GM19239 (cell line): ENCODE measurements at regions not wholly inside any gene's neighbourhood (a gene's known extent, or its start where the extent isn't known, plus 50 kb on each side); places are given as distances from the start of the nearest gene placed in this dataset.
"Not testable (repeated sequence)": the region's sequence is repeated elsewhere in the genome, so short reads cannot be mapped to it uniquely, and the experiment has no call there.

Experiments used
- DNase-seq: peaks from one replicate; pipeline ENCODE4 v3.0.0; 2011; ENCODE audit warnings: low spot score; ENCODE audit not compliant: insufficient read length
- FAIRE-seq: peaks from 2 replicates; lab custom pipeline; 2011; peaks lifted over from hg19 to GRCh38; lab: Jason Lieb, UNC

DNA sequence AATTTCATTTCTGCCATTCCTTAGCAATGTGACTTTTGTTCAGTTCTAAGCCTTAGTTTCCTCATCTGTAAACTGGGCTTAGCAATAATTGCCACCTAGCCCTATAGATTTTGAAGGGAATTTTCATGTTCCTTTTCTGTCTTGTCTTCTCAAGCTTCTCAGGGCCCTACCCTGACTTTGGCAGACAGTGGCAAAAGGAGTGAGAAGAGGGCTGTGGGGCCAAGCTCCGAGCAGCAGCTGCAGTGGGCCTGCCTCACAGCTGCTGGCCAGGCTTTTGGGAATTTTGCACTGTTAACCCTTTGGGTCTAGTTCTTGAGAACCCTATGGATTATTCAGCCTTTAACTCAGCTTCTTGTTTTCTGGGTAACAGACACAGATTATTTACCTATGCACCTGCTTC lies 67.6 kb upstream of the IGSF1 start:
- no peak for DNase-seq
- no peak for FAIRE-seq

DNA sequence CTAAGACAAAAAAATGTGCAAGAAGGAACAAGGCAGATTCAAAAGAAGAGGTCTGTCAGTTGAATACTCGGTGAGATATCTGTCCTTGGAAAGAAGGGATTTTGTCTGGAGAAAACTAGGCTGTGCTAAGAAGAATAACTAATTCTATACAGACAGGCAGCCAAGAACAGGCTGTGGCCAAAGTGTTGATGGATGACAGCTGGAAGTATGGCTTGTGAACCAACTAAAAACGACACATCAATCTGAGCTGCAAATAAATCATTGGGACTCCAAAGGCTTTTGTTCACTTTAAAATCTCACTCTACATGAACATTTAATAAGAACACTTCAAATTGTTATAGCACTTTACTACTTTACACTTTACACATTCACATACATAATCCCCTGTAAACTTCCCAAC lies 70.5 kb upstream of the IGSF1 start:
- FAIRE-seq (no peak), DNase-seq (no peak)

DNA sequence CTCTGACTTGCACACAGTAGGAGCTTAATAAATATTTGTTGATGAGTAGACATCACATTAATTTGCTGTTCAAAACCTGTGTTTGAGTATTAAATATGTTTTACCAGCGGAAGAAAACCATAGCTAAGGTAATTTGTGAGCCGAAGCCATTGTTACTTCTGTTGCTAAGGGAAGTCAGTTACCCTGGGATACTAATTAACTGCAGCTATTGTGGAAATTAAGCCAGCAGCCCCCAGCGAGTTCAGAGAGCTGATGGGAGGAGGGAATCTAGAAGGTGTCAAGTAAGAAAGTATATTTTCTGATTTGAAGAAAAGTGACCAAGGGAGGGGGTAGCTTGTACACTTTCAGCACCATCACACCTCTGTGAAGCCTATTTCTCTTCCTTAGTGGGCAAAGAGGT lies 76.7 kb upstream of the IGSF1 start:
- DNase-seq (no peak), FAIRE-seq (no peak)

DNA sequence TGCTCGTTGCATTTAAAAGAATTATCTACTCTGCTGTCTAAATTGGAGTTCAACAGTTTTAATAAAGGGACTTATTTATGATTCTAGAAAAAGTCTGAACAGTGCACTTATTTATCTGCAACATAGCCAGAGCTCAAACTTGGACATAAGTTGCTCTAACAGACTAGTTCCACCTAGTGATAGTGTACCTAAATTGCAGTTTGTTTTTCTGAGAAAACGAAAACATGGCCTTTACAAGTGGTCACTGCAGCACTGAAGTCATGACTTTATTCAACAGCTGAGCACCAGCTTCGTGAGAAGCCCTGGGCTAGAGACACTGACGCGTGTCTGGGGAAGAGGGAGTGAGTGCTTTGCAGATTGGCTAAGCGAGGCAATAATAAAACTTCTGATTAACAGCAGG lies 77.3 kb upstream of the IGSF1 start:
- DNase-seq, result no peak
- FAIRE-seq, result no peak

DNA sequence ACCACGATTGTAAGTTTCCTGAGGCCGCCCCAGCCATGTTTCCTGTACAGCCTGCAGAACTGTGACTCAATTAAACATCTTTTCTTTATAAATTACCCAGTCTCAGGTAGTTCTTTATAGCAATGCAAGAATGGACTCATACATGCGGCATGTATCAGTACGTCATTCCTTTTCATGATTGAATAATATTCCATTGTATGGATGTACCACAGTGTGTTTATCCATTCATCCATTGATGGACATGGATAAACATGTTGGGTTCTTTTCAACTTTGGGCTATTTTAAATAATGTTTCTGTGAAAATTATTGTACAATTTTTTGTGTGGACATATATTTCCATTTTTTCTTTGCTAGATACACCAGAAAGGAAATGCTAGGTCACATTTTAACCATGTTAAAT lies 99.2 kb upstream of the IGSF1 start:
- FAIRE-seq (no peak), DNase-seq (no peak)

DNA sequence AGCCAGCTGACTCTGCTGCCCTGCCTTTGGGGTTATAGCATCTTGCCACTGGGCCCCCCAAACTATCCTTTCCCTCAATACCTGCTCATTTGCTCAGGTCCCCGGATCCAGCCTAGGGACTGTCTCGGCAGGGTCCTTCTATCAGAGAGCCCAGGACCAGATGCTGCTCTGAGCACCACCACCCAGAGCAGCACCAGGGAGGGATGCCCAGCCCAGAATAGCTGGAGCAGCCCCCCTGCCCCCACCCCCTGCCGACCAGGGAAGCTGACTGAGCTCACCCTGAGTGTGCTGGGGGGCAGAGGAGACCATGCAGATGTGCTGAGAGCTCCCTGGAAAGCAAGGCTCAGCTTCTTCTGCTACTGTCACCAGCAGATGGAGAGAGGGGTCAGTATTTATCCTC lies 103.6 kb upstream of the IGSF1 start:
- no peak for DNase-seq
- FAIRE-seq, result no peak

DNA sequence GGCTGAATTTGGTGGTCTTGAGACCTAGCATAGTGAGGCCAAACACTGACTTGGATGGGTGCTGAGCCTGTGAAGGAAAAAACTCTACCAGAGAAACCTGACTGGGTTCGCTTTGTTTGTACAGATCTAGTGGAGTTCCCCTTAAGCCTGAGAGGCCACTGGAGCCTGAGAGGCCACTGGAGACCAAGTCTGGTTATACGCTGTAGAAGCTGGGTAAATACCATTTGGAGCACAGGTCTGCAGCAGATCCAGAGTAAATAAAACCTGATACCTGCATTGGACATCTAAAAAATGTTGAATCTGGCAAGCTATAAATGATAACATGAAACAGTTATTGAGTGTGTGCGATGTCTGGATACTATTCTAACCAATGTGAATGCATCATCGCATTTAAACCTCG lies 104.3 kb upstream of the IGSF1 start:
- FAIRE-seq, result no peak
- DNase-seq, result no peak

DNA sequence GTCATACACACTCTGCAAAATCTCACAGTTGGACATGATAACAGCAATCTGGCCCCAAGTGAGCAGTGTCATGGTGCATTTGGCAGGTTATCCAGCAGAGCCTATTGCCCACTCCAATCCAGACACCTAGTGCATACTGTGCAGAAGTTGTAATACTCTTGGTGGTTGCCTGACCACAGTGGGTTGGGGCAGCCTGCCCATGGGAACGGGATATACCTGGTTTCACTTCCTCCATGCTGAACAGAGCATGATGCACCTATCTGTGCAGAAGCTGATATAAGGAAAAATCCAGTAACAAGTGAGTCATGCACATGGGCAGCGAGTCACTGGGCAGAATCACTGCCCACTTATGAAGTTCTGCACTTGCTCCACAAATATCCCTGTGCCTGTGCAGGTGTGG lies 105.3 kb upstream of the IGSF1 start:
- no peak for FAIRE-seq
- DNase-seq, result no peak

DNA sequence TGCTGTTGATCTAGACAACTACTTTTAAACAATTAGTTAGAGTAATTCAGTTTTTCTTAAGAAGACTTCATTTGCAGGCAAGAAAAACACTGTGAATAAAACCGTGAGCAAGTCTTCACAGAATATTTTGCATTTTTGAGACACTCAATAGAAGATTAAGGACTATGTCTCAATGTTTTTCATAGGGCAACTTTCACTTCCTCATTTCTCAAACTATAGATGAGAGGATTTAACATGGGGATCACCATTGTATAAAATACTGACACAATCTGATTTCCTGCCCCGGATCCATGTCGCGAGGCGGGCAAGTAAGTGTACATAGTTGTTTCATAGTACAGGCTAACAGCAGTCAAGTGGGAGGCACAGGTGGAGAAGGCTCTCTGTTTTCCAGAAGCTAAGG lies 108.8 kb upstream of the IGSF1 start:
- FAIRE-seq (no peak), DNase-seq (no peak)

DNA sequence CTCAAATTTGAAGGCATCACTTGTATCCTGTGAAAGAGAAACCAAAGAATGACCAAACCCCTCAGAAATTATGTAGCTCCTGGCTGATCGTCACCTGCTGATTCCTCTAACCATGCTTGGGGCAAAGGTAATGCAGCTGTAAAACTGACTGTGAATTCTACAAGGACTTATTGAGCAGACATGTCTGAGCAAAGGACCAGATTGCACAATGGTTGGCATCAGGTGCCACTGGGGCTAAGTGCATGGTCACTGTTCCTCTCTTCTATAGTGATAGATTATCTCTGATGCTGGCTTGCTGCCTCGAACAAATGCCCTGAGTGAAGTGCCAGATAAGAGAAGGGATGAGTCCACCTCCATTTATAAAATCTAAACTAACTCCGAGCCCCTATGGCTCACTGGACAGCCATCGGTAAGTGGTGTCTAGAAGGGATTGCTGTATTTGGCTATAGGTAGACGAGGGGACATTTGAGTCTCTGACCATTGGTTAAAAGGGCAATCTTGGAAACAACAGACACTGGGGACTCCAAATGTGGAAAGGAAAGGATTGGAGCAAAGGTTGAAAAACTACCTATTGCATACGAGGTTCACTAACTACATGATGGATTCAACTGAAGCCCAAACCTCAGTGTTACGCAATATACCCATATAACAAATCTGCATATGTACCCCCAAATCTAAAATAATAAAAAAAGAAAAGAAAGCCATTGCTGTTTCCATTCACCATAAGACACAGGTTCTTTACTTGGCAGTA lies 110.7 kb upstream of the IGSF1 start:
- DNase-seq (no peak), FAIRE-seq (no peak)

DNA sequence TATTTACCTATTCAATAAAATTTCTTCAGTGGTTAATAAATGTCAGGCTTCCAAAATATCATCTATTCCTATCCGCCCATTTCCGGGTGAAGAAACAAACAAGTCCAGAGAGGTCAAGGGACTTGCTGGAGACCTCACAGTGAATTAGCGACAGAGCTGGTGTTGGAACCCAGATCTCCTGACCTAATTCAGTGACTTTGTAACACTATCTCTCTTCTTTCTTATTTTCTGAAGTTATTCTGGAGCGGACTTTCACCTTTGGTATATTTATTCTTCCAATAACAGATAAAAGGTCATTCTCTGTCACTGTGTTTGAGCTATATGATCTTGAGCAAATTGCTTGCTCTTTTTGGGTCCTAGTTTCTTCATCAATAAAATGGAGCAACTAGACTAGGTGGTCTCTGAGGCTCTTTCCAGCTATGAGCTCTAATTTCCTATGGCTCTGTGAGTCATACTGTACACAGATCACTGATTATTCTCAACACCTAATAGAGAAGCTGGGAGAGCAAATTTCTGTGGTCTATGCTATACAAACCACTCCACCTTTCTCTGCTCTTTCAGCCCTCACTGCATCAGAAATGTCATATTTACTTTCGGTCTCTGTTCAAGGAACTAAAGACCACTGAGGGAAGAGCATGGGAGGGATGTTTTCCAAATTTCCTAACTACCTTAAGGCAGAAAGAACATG lies 113.2 kb upstream of the IGSF1 start:
- FAIRE-seq (peak; percentile 57), DNase-seq (no peak)

DNA sequence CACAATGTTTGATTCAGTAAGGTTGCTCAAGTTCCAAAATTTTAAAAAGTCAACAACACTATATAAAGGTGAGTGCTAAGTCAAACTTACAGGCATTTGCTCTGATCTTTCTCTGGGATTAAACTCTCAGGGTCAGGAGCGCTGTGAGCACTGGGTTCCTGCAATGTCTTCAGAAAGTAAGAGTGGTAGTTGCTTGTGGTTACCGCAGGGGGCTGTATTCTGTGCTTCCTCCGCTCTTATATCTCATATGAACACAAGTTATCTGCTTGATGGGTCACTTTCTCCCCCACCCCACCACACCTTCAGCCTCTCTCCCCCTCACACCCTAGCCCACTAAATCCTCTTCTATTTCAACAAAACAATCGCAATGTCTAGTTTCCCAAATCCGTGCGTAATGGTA lies 116.4 kb upstream of the IGSF1 start:
- no peak for DNase-seq

DNA sequence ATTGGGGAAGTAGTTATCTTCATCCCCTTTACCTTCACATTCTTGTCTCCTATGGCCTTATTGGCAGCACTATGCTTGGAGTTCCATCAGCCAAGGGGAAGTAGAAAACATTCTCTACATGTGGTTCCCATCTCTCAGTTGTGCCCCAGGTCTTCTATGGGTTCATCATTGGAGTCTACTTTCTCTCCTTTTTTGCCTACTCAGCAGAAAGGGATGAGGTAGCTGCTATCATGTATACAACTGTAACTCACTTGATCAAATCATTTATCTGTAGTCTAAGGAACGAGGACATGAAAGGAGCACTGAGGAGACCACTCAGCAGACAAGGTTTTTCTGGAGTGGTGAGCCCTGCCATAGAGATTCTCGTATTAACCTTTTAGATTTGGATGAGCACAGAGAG lies 119.0 kb upstream of the OR13H1 start:
- no peak for DNase-seq
- no peak for FAIRE-seq

More for the DNA sequence above, 116.4 kb upstream of the IGSF1 start:
- FAIRE-seq, result no peak

DNA sequence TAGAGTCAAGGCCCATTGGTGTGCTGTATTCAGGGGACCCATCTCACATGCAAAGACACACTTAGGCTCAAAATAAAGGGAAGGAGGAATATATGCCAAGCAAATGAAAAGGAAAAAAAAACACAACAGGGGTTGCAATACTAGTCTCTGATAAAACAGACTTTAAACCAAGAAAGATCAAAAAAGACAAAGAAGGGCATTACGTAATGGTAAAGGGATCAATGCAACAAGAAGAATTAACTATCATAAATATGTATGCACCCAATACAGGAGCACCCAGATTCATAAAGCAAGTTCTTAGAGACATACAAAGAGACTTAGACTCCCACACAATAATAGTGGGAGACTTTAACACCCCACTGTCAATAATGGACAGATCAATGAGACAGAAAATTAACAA lies 113.4 kb upstream of the OR13H1 start:
- DNase-seq, FAIRE-seq: not testable (repeated sequence)

DNA sequence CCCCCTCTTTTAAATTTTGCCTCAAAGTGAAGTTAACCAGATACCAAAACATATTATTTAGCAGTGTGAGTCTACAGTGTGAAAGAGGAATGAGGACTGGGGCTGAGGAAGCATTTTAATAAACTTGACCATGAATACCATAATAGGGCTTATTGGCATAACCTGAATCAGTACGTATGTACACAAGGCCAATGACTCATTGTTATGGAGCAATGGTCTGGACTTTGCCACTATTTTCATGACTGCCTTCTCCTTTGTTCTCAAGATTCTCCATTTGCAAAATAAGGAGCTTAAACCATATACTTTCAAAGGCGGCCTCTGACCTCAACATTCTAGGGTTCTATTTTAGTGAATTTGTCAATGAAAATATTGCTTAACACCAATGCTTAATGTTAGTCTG lies 102.8 kb upstream of the OR13H1 start:
- DNase-seq (no peak), FAIRE-seq (no peak)

DNA sequence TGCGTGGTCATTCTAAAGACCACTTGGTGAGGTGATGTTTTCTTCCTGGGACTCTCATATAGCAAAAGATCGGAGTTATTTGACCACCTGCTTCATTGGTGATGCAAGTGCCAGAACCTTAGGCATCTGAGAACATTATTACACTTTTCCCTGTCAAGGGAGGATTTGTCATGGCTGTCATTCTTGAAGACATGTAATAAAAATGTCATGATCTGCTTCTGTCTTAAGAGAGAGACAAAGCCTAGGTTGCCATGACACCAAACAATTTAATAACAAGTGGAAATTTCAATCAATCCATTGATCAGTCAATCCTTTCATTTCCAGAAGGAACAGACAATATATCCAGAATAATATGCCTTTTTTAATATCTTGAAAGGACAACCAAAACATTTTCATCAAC lies 97.9 kb upstream of the OR13H1 start:
- DNase-seq (no peak), FAIRE-seq (no peak)

DNA sequence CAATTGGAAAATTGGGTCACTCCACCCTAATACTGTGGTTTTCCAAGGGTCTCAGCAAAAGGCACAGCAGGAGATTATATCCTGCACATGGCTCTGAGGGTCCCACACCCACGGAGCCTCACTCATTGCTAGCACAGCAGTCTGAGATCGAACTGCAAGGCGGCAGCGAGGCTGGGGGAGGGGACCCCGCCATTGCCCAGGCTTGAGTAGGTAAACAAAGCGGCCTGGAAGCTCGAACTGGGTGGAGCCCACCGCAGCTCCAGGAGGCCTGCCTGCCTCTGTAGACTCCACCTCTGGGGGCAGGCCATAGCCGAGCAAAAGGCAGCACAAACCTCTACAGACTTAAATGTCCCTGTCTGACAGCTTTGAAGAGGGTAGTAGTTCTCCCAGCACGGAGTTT lies 82.0 kb upstream of the OR13H1 start:
- DNase-seq, FAIRE-seq: not testable (repeated sequence)

DNA sequence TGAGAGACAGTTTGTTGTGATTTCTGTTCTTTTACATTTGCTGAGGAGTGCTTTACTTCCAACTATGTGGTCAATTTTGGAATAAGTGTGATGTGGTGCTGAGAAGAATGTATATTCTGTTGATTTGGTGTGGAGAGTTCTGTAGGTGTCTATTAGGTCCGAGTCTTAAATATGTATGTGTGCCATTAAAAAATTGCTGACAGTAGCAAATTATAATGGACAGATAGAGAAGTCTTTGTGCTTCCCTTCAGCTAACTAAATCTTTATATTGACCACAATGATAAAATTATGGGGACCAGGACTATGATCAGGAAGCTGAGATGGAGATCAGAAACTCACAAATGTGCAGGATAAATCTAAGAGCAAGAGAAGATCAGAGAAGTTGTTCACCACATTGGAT lies 70.1 kb upstream of the OR13H1 start:
- FAIRE-seq, result not testable (repeated sequence)

DNA sequence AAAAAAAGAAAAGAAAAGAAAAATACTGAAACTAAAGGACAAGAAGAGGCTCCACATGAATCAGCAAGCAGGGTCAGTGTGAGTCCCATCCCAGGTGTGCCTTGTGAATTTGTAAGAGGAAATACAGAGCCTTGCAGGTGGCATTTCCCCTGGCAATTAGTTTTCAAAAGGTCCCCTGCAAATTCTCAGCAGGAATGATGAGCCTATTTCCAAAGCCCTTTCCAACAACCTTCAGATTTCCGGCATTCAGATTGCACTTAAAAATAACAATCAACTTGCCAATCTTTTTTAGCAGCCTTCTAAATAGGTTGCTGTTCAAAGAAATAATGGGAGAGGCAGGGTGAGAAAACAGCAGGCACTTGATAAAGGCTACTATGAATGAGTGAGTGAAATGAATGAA lies 66.4 kb upstream of the OR13H1 start:
- FAIRE-seq (no peak), DNase-seq (no peak)

More for the DNA sequence above, 70.1 kb upstream of the OR13H1 start:
- not testable (repeated sequence) for DNase-seq
